WTC11 (cell line): ENCODE measurements at regions not wholly inside any gene's neighbourhood (a gene's known extent, or its start where the extent isn't known, plus 50 kb on each side); places are given as distances from the start of the nearest gene placed in this dataset.

Experiments
- ATAC-seq: fragments of 200-7000 bp; cut with Tn5 transposase; 2 replicates; pipeline ENCODE4 v1.10.0; 2021; ENCODE audit warnings: mild to moderate bottlenecking, moderate library complexity
- CTCF ChIA-PET: fragments of 300-600 bp; sonication (Branson Sonifier 250); formaldehyde crosslinking; loops from one replicate; lab custom pipeline; 2021; ENCODE audit warnings: antibody characterized with exemption; lab: Charles Lee
- POLR2A ChIA-PET: fragments of 350-600 bp; sonication (Branson Sonifier 250); formaldehyde crosslinking; loops from one replicate; lab custom pipeline; 2021; ENCODE audit warnings: antibody characterized with exemption; lab: Charles Lee
- DNase-seq: peaks from one replicate; pipeline ENCODE4 v3.0.0; 2021; ENCODE audit warnings: low spot score
- H3K27ac Mint-ChIP-seq: 2 replicates; pipeline ENCODE4 v1.8.0; 2021; ENCODE audit warnings: mixed read lengths
- H3K27me3 Mint-ChIP-seq: 2 replicates; pipeline ENCODE4 v1.8.0; 2021; ENCODE audit warnings: low read depth, mild to moderate bottlenecking, moderate library complexity, mixed read lengths
- H3K36me3 Mint-ChIP-seq: 2 replicates; pipeline ENCODE4 v1.8.0; 2021; ENCODE audit warnings: mixed read lengths
- H3K4me1 Mint-ChIP-seq: 2 replicates; pipeline ENCODE4 v1.8.0; 2022; ENCODE audit warnings: mixed read lengths
- H3K4me3 Mint-ChIP-seq: 2 replicates; pipeline ENCODE4 v1.8.0; 2021; ENCODE audit warnings: mild to moderate bottlenecking, moderate library complexity, mixed read lengths
- H3K9me3 Mint-ChIP-seq: 2 replicates; pipeline ENCODE4 v1.8.0; 2021; ENCODE audit warnings: mixed read lengths
- ESRRA ChIP-seq: sonication (generic); formaldehyde crosslinking; IDR thresholded peaks from 2 replicates; pipeline ENCODE4 v1.8.1; 2022; ENCODE audit warnings: mild to moderate bottlenecking, missing genetic modification reagents, borderline replicate concordance
- GRHL2 ChIP-seq: fragments of 250-450 bp; sonication (Bioruptor Pico); IDR thresholded peaks from 2 replicates; pipeline ENCODE4 v1.8.0; 2022; ENCODE audit warnings: mild to moderate bottlenecking, moderate library complexity; ENCODE audit not compliant: insufficient replicate concordance, severe bottlenecking
- IRF2 ChIP-seq: sonication (generic); formaldehyde crosslinking; IDR thresholded peaks from 2 replicates; pipeline ENCODE4 v1.8.0; 2022; ENCODE audit warnings: low read depth, missing genetic modification reagents, borderline replicate concordance
- KAT7 ChIP-seq: sonication (generic); formaldehyde crosslinking; IDR thresholded peaks from 2 replicates; pipeline ENCODE4 v1.8.1; 2023; ENCODE audit warnings: missing genetic modification reagents, mild to moderate bottlenecking, borderline replicate concordance
- MXD4 ChIP-seq: fragments of 250-450 bp; sonication (Bioruptor Pico); IDR thresholded peaks from 2 replicates; pipeline ENCODE4 v1.8.0; 2021; ENCODE audit warnings: mild to moderate bottlenecking, moderate library complexity, borderline replicate concordance
- NFATC4 ChIP-seq: fragments of 250-450 bp; sonication (Bioruptor Pico); IDR thresholded peaks from 2 replicates; pipeline ENCODE4 v1.9.0; 2021; ENCODE audit warnings: mild to moderate bottlenecking
- PRRX2 ChIP-seq: fragments of 250-450 bp; sonication (Bioruptor Pico); IDR thresholded peaks from 2 replicates; pipeline ENCODE4 v1.8.0; 2021; ENCODE audit warnings: mild to moderate bottlenecking
- ZBTB21 ChIP-seq: sonication (generic); formaldehyde crosslinking; IDR thresholded peaks from 2 replicates; pipeline ENCODE4 v1.8.1; 2023; ENCODE audit warnings: mild to moderate bottlenecking, missing genetic modification reagents, borderline replicate concordance
- ZNF138 ChIP-seq: sonication (generic); formaldehyde crosslinking; conservative IDR thresholded peaks from 2 replicates; pipeline ENCODE4 v1.8.1; 2022; ENCODE audit warnings: mild to moderate bottlenecking, moderate library complexity, missing genetic modification reagents
- ZNF232 ChIP-seq: sonication (generic); formaldehyde crosslinking; IDR thresholded peaks from 2 replicates; pipeline ENCODE4 v1.8.0; 2022; ENCODE audit warnings: mild to moderate bottlenecking, missing genetic modification reagents
- TF ChIP-seq, protein P1 (sequence below): fragments of 200-600 bp; IDR thresholded peaks from 2 replicates; pipeline ENCODE4 v1.8.0; 2022; ENCODE audit warnings: antibody characterized with exemption
- TF ChIP-seq, protein P2 (sequence below): sonication (generic); formaldehyde crosslinking; IDR thresholded peaks from 2 replicates; pipeline ENCODE4 v1.8.1; 2022; ENCODE audit warnings: low read depth, mild to moderate bottlenecking, moderate library complexity, missing genetic modification reagents, borderline replicate concordance
- TF ChIP-seq, protein P3 (sequence below): sonication (generic); formaldehyde crosslinking; conservative IDR thresholded peaks from 2 replicates; pipeline ENCODE4 v1.8.1; 2023; ENCODE audit warnings: mild to moderate bottlenecking, low read depth, missing genetic modification reagents, moderate library complexity
- TF ChIP-seq, protein P4 (sequence below): sonication (generic); formaldehyde crosslinking; IDR thresholded peaks from 2 replicates; pipeline ENCODE4 v1.8.0; 2022; ENCODE audit warnings: mild to moderate bottlenecking, missing genetic modification reagents
- TF ChIP-seq, protein P5 (sequence below): sonication (generic); formaldehyde crosslinking; IDR thresholded peaks from 2 replicates; pipeline ENCODE4 v1.8.0; 2023; ENCODE audit warnings: missing genetic modification reagents, mild to moderate bottlenecking, borderline replicate concordance

DNA sequence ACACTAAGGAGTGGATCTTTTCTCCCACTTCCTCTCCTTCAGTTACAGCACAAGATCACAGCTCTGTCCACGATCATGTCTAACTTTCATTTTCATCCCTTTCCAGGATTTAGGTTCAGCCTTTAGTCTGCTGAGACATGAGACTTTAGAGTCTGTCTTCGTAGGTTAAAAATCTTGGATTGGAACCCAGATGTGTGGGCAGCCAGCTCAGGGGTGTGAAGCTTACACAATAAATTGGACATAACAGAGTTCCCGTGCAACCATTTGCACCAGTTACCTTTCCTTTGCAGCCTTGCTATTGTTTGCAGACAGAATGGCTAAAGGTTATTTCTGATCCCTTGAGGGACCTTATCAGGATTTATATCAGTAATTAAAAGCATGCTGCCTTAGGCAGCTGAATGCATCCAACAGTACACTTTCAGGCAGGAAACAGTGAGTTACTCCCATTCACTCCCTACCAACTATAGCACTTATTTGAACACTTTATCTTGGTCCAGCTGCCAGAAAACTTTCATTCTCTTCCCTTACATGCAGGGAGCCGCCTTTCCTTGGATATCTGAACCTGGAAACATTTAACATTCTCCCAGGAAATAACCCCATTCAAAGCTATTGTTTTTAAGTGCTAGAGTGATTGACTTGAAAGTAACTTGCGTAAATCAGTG is 87.3 kb downstream of the TMEM100 start:
- ChIA-PET POLR2A (no interaction called here), CTCF (interaction anchor here (1.2 kb wide), 1 partner anchor 33 kb away, joined by 3 read pairs; no protein-coding TSS in a partner anchor)
- Mint-ChIP-seq H3K9me3 (no peaks in the 10 kb centered on the region), H3K27me3 (no peaks in the 10 kb centered on the region), H3K4me3 (no peak overlapping the region), H3K27ac (no peak overlapping the region), H3K36me3 (no peaks in the 10 kb centered on the region), H3K4me1 (peaks cover 15% of the 10 kb centered on the region)
- no peak for TF ChIP-seq PRRX2 (CRISPR knock-in tag)
- TF ChIP-seq ZBTB21 (CRISPR knock-in tag): no peak
- no peak for TF ChIP-seq ZNF232 (CRISPR knock-in tag)
- TF ChIP-seq, protein P1, sequence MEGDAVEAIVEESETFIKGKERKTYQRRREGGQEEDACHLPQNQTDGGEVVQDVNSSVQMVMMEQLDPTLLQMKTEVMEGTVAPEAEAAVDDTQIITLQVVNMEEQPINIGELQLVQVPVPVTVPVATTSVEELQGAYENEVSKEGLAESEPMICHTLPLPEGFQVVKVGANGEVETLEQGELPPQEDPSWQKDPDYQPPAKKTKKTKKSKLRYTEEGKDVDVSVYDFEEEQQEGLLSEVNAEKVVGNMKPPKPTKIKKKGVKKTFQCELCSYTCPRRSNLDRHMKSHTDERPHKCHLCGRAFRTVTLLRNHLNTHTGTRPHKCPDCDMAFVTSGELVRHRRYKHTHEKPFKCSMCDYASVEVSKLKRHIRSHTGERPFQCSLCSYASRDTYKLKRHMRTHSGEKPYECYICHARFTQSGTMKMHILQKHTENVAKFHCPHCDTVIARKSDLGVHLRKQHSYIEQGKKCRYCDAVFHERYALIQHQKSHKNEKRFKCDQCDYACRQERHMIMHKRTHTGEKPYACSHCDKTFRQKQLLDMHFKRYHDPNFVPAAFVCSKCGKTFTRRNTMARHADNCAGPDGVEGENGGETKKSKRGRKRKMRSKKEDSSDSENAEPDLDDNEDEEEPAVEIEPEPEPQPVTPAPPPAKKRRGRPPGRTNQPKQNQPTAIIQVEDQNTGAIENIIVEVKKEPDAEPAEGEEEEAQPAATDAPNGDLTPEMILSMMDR: no peak
- TF ChIP-seq KAT7 (CRISPR knock-in tag): no peak
- TF ChIP-seq, protein P2, sequence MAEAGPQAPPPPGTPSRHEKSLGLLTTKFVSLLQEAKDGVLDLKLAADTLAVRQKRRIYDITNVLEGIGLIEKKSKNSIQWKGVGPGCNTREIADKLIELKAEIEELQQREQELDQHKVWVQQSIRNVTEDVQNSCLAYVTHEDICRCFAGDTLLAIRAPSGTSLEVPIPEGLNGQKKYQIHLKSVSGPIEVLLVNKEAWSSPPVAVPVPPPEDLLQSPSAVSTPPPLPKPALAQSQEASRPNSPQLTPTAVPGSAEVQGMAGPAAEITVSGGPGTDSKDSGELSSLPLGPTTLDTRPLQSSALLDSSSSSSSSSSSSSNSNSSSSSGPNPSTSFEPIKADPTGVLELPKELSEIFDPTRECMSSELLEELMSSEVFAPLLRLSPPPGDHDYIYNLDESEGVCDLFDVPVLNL (CRISPR knock-in tag): no peak
- TF ChIP-seq ESRRA (CRISPR knock-in tag): no peak
- TF ChIP-seq, protein P3, sequence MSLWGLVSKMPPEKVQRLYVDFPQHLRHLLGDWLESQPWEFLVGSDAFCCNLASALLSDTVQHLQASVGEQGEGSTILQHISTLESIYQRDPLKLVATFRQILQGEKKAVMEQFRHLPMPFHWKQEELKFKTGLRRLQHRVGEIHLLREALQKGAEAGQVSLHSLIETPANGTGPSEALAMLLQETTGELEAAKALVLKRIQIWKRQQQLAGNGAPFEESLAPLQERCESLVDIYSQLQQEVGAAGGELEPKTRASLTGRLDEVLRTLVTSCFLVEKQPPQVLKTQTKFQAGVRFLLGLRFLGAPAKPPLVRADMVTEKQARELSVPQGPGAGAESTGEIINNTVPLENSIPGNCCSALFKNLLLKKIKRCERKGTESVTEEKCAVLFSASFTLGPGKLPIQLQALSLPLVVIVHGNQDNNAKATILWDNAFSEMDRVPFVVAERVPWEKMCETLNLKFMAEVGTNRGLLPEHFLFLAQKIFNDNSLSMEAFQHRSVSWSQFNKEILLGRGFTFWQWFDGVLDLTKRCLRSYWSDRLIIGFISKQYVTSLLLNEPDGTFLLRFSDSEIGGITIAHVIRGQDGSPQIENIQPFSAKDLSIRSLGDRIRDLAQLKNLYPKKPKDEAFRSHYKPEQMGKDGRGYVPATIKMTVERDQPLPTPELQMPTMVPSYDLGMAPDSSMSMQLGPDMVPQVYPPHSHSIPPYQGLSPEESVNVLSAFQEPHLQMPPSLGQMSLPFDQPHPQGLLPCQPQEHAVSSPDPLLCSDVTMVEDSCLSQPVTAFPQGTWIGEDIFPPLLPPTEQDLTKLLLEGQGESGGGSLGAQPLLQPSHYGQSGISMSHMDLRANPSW (CRISPR knock-in tag): no peak
- no peak for TF ChIP-seq NFATC4
- TF ChIP-seq, protein P4, sequence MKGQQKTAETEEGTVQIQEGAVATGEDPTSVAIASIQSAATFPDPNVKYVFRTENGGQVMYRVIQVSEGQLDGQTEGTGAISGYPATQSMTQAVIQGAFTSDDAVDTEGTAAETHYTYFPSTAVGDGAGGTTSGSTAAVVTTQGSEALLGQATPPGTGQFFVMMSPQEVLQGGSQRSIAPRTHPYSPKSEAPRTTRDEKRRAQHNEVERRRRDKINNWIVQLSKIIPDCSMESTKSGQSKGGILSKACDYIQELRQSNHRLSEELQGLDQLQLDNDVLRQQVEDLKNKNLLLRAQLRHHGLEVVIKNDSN (CRISPR knock-in tag): no peak
- no peak for TF ChIP-seq ZNF138 (CRISPR knock-in tag)
- TF ChIP-seq, protein P5, sequence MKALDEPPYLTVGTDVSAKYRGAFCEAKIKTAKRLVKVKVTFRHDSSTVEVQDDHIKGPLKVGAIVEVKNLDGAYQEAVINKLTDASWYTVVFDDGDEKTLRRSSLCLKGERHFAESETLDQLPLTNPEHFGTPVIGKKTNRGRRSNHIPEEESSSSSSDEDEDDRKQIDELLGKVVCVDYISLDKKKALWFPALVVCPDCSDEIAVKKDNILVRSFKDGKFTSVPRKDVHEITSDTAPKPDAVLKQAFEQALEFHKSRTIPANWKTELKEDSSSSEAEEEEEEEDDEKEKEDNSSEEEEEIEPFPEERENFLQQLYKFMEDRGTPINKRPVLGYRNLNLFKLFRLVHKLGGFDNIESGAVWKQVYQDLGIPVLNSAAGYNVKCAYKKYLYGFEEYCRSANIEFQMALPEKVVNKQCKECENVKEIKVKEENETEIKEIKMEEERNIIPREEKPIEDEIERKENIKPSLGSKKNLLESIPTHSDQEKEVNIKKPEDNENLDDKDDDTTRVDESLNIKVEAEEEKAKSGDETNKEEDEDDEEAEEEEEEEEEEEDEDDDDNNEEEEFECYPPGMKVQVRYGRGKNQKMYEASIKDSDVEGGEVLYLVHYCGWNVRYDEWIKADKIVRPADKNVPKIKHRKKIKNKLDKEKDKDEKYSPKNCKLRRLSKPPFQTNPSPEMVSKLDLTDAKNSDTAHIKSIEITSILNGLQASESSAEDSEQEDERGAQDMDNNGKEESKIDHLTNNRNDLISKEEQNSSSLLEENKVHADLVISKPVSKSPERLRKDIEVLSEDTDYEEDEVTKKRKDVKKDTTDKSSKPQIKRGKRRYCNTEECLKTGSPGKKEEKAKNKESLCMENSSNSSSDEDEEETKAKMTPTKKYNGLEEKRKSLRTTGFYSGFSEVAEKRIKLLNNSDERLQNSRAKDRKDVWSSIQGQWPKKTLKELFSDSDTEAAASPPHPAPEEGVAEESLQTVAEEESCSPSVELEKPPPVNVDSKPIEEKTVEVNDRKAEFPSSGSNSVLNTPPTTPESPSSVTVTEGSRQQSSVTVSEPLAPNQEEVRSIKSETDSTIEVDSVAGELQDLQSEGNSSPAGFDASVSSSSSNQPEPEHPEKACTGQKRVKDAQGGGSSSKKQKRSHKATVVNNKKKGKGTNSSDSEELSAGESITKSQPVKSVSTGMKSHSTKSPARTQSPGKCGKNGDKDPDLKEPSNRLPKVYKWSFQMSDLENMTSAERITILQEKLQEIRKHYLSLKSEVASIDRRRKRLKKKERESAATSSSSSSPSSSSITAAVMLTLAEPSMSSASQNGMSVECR (CRISPR knock-in tag): no peak
- no peak for TF ChIP-seq MXD4
- TF ChIP-seq IRF2 (CRISPR knock-in tag): no peak
- TF ChIP-seq GRHL2: no peak
- no peak for DNase-seq
- no peak for ATAC-seq
